GM19324 (cell line): ENCODE measurements at regions not wholly inside any gene's neighbourhood (a gene's known extent, or its start where the extent isn't known, plus 50 kb on each side); places are given as distances from the start of the nearest gene placed in this dataset.

Experiments used
- ATAC-seq: cut with Tn5 transposase; IDR thresholded peaks from one replicate; pipeline ENCODE4 v1.9.1; 2021; ENCODE audit warnings: mild to moderate bottlenecking, moderate library complexity; ENCODE audit not compliant: unreplicated experiment, low FRiP score

- no peak for ATAC-seq
These were observed 96.3 kb upstream of the DPYD start for GRCh38 chr1:98017184-98017583.

GRCh38 chr1:98008373-98008772, 87.5 kb upstream of the DPYD start:
- no peak for ATAC-seq

- ATAC-seq: no peak
These were observed 84.6 kb upstream of the DPYD start for GRCh38 chr1:98005326-98006010.

GRCh38 chr1:98003442-98003841, 82.6 kb upstream of the DPYD start:
- no peak for ATAC-seq

GRCh38 chr1:98002288-98002687, 81.5 kb upstream of the DPYD start:
- no peak for ATAC-seq

GRCh38 chr1:98001764-98002163, 80.9 kb upstream of the DPYD start:
- no peak for ATAC-seq

- ATAC-seq: no peak
These were observed 78.5 kb upstream of the DPYD start for GRCh38 chr1:97999320-97999719.

GRCh38 chr1:97996880-97997279, 76.0 kb upstream of the DPYD start:
- ATAC-seq: no peak

- no peak for ATAC-seq
These were observed 68.4 kb upstream of the DPYD start for GRCh38 chr1:97989094-97989680.

- no peak for ATAC-seq
These were observed 65.5 kb upstream of the DPYD start for GRCh38 chr1:97986041-97987005.

- ATAC-seq: no peak
These were observed 62.3 kb upstream of the DPYD start for GRCh38 chr1:97983126-97983525.

- ATAC-seq: no peak
These were observed 59.7 kb upstream of the DPYD start for GRCh38 chr1:97980530-97980929.

- ATAC-seq: no peak
These were observed 56.0 kb upstream of the DPYD start for GRCh38 chr1:97976801-97977200.
